ENCODE measurements at regions not wholly inside any gene's neighbourhood (a gene's known extent, or its start where the extent isn't known, plus 50 kb on each side); places are given as distances from the start of the nearest gene placed in this dataset.

- peak overlapping the region in 13 of 21 experiments; percentile 3 to 73 (median 42) for H3K27ac ChIP-seq
- no peak overlapping the region for H3K4me3 ChIP-seq
Measured at GRCh38 chr17:13776027-13776551, 174.4 kb upstream of the HS3ST3A1 start.

GRCh38 chr17:13777003-13777402 is 175.3 kb upstream of the HS3ST3A1 start:
- Histone ChIP-seq H3K4me3 (no peak overlapping the region), H3K27ac (peak overlapping the region in 1 of 21 experiments; percentile 54)

- Histone ChIP-seq H3K27ac (no peak overlapping the region), H3K4me3 (no peak overlapping the region)
Measured at GRCh38 chr17:13784434-13785095, 182.8 kb upstream of the HS3ST3A1 start.

GRCh38 chr17:13785981-13786598 is 184.4 kb upstream of the HS3ST3A1 start:
- Histone ChIP-seq H3K27ac (peak overlapping the region in 1 of 21 experiments; percentile 6), H3K4me3 (no peak overlapping the region)

DNA sequence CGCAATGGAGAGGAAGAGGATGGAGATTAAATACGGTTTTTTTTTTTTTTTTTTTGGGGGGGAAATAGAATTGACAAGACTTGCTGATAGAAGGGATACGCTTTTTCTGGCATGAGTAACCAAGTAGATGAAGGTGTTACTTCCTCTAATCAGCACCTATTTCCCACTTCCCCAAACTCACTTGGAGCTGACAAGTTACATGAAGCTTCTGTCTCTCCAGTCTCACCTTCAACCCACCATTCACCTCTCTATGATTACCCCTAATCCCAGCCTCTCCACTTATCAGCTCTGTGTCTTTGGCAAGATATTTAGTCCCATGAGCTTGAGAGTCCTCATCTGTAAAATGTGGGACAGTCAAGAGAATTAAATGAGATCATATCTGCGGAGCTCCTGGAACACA is 185.9 kb upstream of the HS3ST3A1 start:
- H3K27ac ChIP-seq = no peak overlapping the region

GRCh38 chr17:13788385-13788784 is 186.7 kb upstream of the HS3ST3A1 start:
- no peak overlapping the region for H3K27ac ChIP-seq

More for the DNA sequence above, 185.9 kb upstream of the HS3ST3A1 start:
- H3K4me3 ChIP-seq = no peak overlapping the region

DNA sequence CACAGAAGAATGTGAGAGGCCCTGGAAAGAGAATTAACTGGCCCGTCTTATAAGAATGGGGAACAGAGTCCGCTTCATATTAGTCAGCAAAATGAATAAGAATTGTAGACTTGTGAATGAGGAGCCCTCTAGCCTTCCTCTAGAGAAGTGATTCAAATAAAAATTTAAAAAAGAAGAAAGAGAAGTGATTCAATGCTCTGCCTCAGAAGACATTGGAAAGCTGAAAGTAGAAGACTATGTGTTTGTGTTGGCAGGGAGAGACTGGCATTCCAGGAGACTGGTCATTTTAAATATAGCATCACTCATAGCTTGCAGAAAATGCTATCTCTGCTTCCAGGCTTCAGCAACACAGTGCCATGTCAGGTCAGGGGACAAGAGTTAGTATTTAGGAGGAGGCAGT is 190.6 kb upstream of the HS3ST3A1 start:
- Histone ChIP-seq H3K27ac (no peak overlapping the region), H3K4me3 (no peak overlapping the region)

More at GRCh38 chr17:13788385-13788784, 186.7 kb upstream of the HS3ST3A1 start:
- no peak overlapping the region for H3K4me3 ChIP-seq

- Histone ChIP-seq H3K27ac (no peak overlapping the region), H3K4me3 (no peak overlapping the region)
Measured at GRCh38 chr17:13793951-13794350, 192.2 kb upstream of the HS3ST3A1 start.

GRCh38 chr17:13797863-13798262 is 196.1 kb upstream of the HS3ST3A1 start:
- Histone ChIP-seq H3K4me3 (no peak overlapping the region), H3K27ac (no peak overlapping the region)

DNA sequence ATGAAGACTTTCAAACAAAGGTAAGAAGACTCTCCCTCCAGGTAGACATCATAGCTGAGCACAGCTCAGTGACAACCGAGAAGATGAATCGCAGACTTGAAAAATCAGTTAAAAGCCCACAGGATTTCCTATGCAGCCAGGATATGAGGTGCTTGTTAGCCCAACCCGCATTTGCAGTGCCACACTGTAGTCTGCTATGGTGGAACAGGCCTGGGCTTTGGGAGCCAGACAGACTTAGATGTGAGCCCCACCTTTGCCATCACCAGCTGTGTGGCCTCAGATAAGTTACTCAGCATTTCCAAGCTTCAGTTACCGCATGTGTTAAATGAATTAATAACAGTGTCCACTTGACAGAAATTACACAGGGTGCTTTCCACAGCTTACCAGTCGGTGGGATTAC is 204.4 kb upstream of the HS3ST3A1 start:
- no peak overlapping the region for H3K4me3 ChIP-seq
- H3K27ac ChIP-seq = no peak overlapping the region

GRCh38 chr17:13807103-13807502 is 205.4 kb upstream of the HS3ST3A1 start:
- no peak overlapping the region for H3K4me3 ChIP-seq
- H3K27ac ChIP-seq = no peak overlapping the region

DNA sequence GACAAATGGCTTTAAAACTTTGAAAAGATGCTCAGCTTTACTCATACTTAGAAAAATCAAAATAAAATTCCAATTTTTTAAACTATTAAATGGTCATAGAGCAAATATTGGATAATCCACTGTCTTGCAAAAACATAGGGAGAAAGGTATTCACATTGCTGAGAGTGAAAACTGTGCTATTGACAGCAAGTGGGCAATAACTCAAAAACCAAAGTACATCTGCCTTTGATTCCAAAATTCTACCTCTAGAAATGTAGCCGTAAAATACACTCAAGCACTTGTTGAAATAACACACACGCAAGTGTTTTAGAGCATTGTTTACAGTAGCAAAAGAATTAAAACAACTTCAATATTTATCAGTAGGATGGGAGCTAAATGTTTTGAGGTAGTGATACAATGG is 210.6 kb upstream of the HS3ST3A1 start:
- Histone ChIP-seq H3K27ac (no peak overlapping the region), H3K4me3 (no peak overlapping the region)

GRCh38 chr17:13813347-13814240 is 211.9 kb upstream of the HS3ST3A1 start:
- Histone ChIP-seq H3K4me3 (no peak overlapping the region), H3K27ac (no peak overlapping the region)

DNA sequence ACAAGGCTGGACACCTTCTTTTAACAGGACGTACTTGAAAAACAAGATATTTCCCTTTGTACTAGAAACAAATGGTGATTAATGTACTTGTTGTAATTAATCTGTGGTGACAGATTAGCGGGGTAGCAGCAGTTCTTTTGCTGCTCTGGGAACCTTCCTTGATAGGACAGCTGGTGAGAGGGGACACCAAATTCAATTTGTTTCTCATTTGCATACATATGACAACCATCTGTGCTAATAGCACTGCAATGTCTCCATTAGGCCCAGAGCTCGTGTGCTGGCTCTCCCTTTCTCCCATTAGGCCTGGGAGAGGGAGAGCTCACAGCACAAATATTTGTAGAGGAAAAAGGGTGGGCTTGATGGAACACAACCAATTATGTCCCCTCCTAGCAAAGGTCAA is 221.0 kb upstream of the HS3ST3A1 start:
- Histone ChIP-seq H3K4me3 (no peak overlapping the region), H3K27ac (no peak overlapping the region)

DNA sequence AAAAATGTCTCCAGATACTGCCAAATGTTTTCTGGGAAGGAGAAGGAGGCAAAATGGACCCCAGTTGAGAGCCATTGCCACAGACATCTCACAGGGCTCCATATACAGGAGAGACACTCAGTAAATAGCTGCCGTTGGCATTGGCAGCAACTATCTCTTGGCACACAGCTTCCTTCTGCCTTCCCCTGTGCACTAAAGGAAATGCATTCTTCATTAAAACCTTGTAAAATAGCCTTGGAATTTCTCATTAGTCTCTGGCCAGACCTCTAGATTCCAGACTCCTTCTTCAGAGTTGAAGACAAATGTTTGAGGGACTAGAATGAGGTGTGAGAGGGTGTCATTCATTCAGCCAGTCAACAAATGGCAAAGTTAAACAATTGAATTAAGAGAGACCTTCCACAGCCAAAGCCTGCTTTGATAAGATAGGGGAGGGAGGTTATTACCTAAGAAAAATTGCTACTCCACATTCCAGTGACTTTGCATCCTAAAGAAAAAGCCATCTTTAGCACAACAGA is 223.9 kb upstream of the HS3ST3A1 start:
- Histone ChIP-seq H3K4me3 (no peak overlapping the region), H3K27ac (no peak overlapping the region)

GRCh38 chr17:13827118-13827517 is 225.4 kb upstream of the HS3ST3A1 start:
- Histone ChIP-seq H3K4me3 (no peak overlapping the region), H3K27ac (no peak overlapping the region)

- Histone ChIP-seq H3K4me3 (no peak overlapping the region), H3K27ac (no peak overlapping the region)
Measured at GRCh38 chr17:13833921-13834320, 232.2 kb upstream of the HS3ST3A1 start.

GRCh38 chr17:13835151-13835550 is 233.4 kb upstream of the HS3ST3A1 start:
- Histone ChIP-seq H3K4me3 (no peak overlapping the region), H3K27ac (no peak overlapping the region)

DNA sequence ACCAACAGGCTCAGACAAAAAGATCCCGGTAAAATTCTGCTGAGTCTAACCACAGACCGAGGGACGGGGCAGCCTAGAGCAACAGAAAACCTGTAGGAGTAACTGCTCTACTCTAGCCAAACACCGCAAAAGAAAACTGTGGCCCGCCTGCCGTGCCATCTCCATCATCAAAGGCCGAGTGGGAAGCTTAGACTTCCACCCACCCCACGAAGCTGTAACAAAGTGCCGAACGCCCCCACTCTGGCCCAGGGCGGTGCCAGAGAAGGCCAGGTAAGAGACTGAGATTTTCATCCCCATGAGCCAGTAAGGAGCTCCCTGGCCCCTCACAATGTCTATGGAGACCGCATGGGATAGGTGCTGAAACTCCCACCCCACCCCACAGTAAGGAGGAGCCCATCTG is 231.9 kb upstream of the COX10 start:
- H3K4me3 ChIP-seq = no peak overlapping the region
- H3K27ac ChIP-seq = no peak overlapping the region

DNA sequence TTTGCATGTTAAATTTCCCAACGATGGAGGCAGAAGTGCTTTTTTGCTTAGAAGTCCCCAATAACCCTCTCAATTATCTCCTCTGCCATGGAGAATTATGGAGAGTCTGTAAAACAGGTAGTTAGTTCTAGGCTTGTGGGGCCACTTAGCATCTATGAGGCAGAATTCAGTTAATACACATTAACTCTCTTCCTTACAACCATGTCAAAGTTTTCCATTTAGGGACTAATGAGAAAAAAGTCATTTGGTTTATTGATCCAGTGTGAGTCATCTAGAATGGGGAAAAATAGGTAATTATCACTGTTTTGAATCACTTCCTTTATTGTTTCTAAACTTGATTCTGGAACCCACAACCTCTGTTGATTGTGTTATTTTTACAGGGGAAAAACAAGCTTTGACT is 229.1 kb upstream of the COX10 start:
- Histone ChIP-seq H3K27ac (no peak overlapping the region), H3K4me3 (no peak overlapping the region)

Data from skin epidermis (tissue), 12 donors.